SU-DHL-6 (cell line): ENCODE measurements at regions not wholly inside any gene's neighbourhood (a gene's known extent, or its start where the extent isn't known, plus 50 kb on each side); places are given as distances from the start of the nearest gene placed in this dataset.

Source experiments
- H2AFZ ChIP-seq: fragments of 200-600 bp; sonication (generic); 2 replicates; pipeline ENCODE4 v1.6.1; 2014; ENCODE audit warnings: low read depth, mild to moderate bottlenecking, moderate library complexity, mixed read lengths, antibody characterized with exemption, low read length; ENCODE audit not compliant: severe bottlenecking
- H3F3A ChIP-seq: fragments of 200-600 bp; shearing (Covaris generic); 2 replicates; pipeline ENCODE4 v1.6.0; 2016; ENCODE audit warnings: antibody characterized with exemption, mild to moderate bottlenecking; ENCODE audit not compliant: insufficient read depth
- H3K27ac ChIP-seq: fragments of 200-600 bp; sonication (generic); 2 replicates; pipeline ENCODE4 v1.5.1; 2016; ENCODE audit warnings: low read depth, mild to moderate bottlenecking, low read length, moderate library complexity, mixed read lengths
- H3K27me3 ChIP-seq: fragments of 200-600 bp; sonication (generic), shearing (Covaris generic); 2 replicates; pipeline ENCODE4 v1.6.0; 2014; ENCODE audit warnings: mild to moderate bottlenecking, low read length
- H3K36me3 ChIP-seq: fragments of 200-600 bp; sonication (generic); 2 replicates; pipeline ENCODE4 v1.6.1; 2014; ENCODE audit warnings: mild to moderate bottlenecking, low read length, mixed read lengths
- H3K4me2 ChIP-seq: fragments of 300-600, 200-600 bp; shearing (Covaris generic), sonication (generic); 2 replicates; pipeline ENCODE4 v1.6.0; 2014; ENCODE audit warnings: low read length, low read depth, mild to moderate bottlenecking; ENCODE audit not compliant: poor library complexity, severe bottlenecking
- H3K4me3 ChIP-seq: fragments of 200-600 bp; sonication (generic); 2 replicates; pipeline ENCODE4 v1.5.1; 2014; ENCODE audit warnings: antibody characterized with exemption, low read length, mild to moderate bottlenecking, mixed read lengths; ENCODE audit not compliant: insufficient read depth, poor library complexity, severe bottlenecking
- H3K79me2 ChIP-seq: fragments of 200-600 bp; sonication (generic); 2 replicates; pipeline ENCODE4 v1.6.1; 2014; ENCODE audit warnings: mild to moderate bottlenecking, low read length, moderate library complexity; ENCODE audit not compliant: insufficient read depth
- H3K9ac ChIP-seq: fragments of 200-600 bp; sonication (generic); 2 replicates; pipeline ENCODE4 v1.7.0; 2014; ENCODE audit warnings: mild to moderate bottlenecking, low read length
- H3K9me2 ChIP-seq: fragments of 200-600 bp; sonication (generic); replicated peaks from 2 replicates; pipeline ENCODE4 v1.6.1; 2014; ENCODE audit warnings: low read length; ENCODE audit not compliant: insufficient read depth
- H3K9me3 ChIP-seq: fragments of 200-600 bp; sonication (generic); 2 replicates; pipeline ENCODE4 v1.6.1; 2014; ENCODE audit warnings: low read length, mixed read lengths; ENCODE audit not compliant: insufficient read depth
- H4K20me1 ChIP-seq: fragments of 200-600 bp; sonication (generic); 2 replicates; pipeline ENCODE4 v1.6.1; 2014; ENCODE audit warnings: low read depth, mild to moderate bottlenecking, antibody characterized with exemption, low read length, moderate library complexity, mixed read lengths
- EZH2phosphoT487 ChIP-seq: fragments of 200-600 bp; sonication (generic), shearing (Covaris generic); conservative IDR thresholded peaks from 2 replicates; pipeline ENCODE4 v1.6.1; 2018; ENCODE audit warnings: mild to moderate bottlenecking, antibody characterized with exemption, low read length, moderate library complexity, mixed read lengths
- TF ChIP-seq, protein P1 (sequence below): fragments of 200-600 bp; sonication (generic); IDR thresholded peaks from one replicate; pipeline ENCODE4 v1.5.1; 2017; ENCODE audit warnings: antibody characterized with exemption, mild to moderate bottlenecking, low read length, moderate library complexity; ENCODE audit not compliant: insufficient read depth, poor library complexity, severe bottlenecking

GRCh38 chr4:124028182-124028581 is 631.6 kb downstream of the SPRY1 start:
- no peaks in the 10 kb centered on the region for H3K9me2 ChIP-seq
- no peaks in the 10 kb centered on the region for H4K20me1 ChIP-seq
- H3K27me3 ChIP-seq = no peaks in the 10 kb centered on the region
- TF ChIP-seq, protein P1, sequence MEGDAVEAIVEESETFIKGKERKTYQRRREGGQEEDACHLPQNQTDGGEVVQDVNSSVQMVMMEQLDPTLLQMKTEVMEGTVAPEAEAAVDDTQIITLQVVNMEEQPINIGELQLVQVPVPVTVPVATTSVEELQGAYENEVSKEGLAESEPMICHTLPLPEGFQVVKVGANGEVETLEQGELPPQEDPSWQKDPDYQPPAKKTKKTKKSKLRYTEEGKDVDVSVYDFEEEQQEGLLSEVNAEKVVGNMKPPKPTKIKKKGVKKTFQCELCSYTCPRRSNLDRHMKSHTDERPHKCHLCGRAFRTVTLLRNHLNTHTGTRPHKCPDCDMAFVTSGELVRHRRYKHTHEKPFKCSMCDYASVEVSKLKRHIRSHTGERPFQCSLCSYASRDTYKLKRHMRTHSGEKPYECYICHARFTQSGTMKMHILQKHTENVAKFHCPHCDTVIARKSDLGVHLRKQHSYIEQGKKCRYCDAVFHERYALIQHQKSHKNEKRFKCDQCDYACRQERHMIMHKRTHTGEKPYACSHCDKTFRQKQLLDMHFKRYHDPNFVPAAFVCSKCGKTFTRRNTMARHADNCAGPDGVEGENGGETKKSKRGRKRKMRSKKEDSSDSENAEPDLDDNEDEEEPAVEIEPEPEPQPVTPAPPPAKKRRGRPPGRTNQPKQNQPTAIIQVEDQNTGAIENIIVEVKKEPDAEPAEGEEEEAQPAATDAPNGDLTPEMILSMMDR = no peak
- TF ChIP-seq EZH2phosphoT487 = no peak
- no peak overlapping the region for H3K4me3 ChIP-seq
- H2AFZ ChIP-seq = no peak overlapping the region
- no peak overlapping the region for H3K9ac ChIP-seq
- no peaks in the 10 kb centered on the region for H3K36me3 ChIP-seq
- H3K4me2 ChIP-seq = no peak overlapping the region
- no peaks in the 10 kb centered on the region for H3K79me2 ChIP-seq
- no peaks in the 10 kb centered on the region for H3K9me3 ChIP-seq
- no peaks in the 10 kb centered on the region for H3F3A ChIP-seq
- H3K27ac ChIP-seq = no peak overlapping the region

GRCh38 chr4:124030147-124030546 is 633.6 kb downstream of the SPRY1 start:
- H3K9me3 ChIP-seq = no peaks in the 10 kb centered on the region
- H3K27ac ChIP-seq = no peak overlapping the region
- H3K79me2 ChIP-seq = no peaks in the 10 kb centered on the region
- no peaks in the 10 kb centered on the region for H3K27me3 ChIP-seq
- no peaks in the 10 kb centered on the region for H3K9me2 ChIP-seq
- H2AFZ ChIP-seq = no peak overlapping the region
- no peaks in the 10 kb centered on the region for H3K36me3 ChIP-seq
- no peak overlapping the region for H3K4me3 ChIP-seq
- H3K9ac ChIP-seq = no peak overlapping the region
- H3F3A ChIP-seq = no peaks in the 10 kb centered on the region
- H4K20me1 ChIP-seq = no peaks in the 10 kb centered on the region
- TF ChIP-seq, protein P1 = no peak
- TF ChIP-seq EZH2phosphoT487 = no peak
- no peak overlapping the region for H3K4me2 ChIP-seq

DNA sequence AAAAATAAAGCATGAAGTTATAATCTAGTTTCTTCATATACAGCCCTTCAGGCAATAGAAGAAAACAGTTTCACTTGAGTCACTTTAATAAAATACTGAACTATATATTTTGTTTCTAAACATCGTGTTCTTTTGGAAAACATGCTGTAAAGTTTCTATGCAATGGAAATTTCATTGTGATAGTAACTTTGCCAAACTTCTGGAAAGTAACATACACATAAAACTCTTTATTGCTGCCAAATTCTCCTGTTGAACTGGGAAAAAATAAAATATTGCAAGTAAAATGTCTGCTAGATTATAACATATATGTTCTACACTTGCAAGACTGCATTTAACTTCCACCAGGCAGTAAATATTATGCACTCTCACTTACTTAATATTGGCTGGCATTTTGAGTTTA is 635.4 kb downstream of the SPRY1 start:
- Histone ChIP-seq H3K27ac (no peak overlapping the region), H3K9ac (no peak overlapping the region), H4K20me1 (no peaks in the 10 kb centered on the region), H2AFZ (no peak overlapping the region), H3K4me2 (no peak overlapping the region), H3K4me3 (no peak overlapping the region), H3K9me2 (no peaks in the 10 kb centered on the region), H3K36me3 (no peaks in the 10 kb centered on the region), H3K27me3 (no peaks in the 10 kb centered on the region), H3K79me2 (no peaks in the 10 kb centered on the region), H3K9me3 (no peaks in the 10 kb centered on the region), H3F3A (no peaks in the 10 kb centered on the region)
- no peak for TF ChIP-seq EZH2phosphoT487
- TF ChIP-seq, protein P1 = no peak
